T-helper 2 cell (primary cell): ENCODE measurements at regions not wholly inside any gene's neighbourhood (a gene's known extent, or its start where the extent isn't known, plus 50 kb on each side); places are given as distances from the start of the nearest gene placed in this dataset.
"Not testable (repeated sequence)": the region's sequence is repeated elsewhere in the genome, so short reads cannot be mapped to it uniquely, and the experiment has no call there.

Source experiments
- DNase-seq, 5 experiments: peaks; one replicate each; pipeline versions ENCODE4 v3.0.0 to v3.0.0-alpha.2; 2012 to 2022

- not testable (repeated sequence) for DNase-seq
These were observed 52.9 kb upstream of the CSF1 start for GRCh38 chr1:109857702-109858101.

GRCh38 chr1:109855986-109856385 is 54.7 kb upstream of the CSF1 start:
- not testable (repeated sequence) for DNase-seq

GRCh38 chr1:109853972-109854371 is 56.7 kb upstream of the CSF1 start:
- not testable (repeated sequence) for DNase-seq

- DNase-seq, result not testable (repeated sequence)
These were observed 58.2 kb upstream of the CSF1 start for GRCh38 chr1:109852221-109853015.

- no peak for DNase-seq
These were observed 59.8 kb upstream of the CSF1 start for GRCh38 chr1:109850827-109851226.

- no peak for DNase-seq
These were observed 60.5 kb upstream of the CSF1 start for GRCh38 chr1:109850194-109850593.

GRCh38 chr1:109849655-109850054 is 61.0 kb upstream of the CSF1 start:
- DNase-seq, result no peak

- no peak for DNase-seq
These were observed 63.4 kb upstream of the CSF1 start for GRCh38 chr1:109847251-109847650.

- DNase-seq, result no peak
These were observed 63.8 kb upstream of the CSF1 start for GRCh38 chr1:109846846-109847245.

GRCh38 chr1:109846162-109846561 is 64.5 kb upstream of the CSF1 start:
- DNase-seq, result no peak

GRCh38 chr1:109845658-109846057 is 65.0 kb upstream of the CSF1 start:
- no peak for DNase-seq

GRCh38 chr1:109844609-109845008 is 66.0 kb upstream of the CSF1 start:
- DNase-seq, result no peak

GRCh38 chr1:109840011-109840629 is 70.5 kb upstream of the CSF1 start:
- no peak for DNase-seq

- peak in 1 of 5 experiments; percentile 32 for DNase-seq
These were observed 71.4 kb upstream of the CSF1 start for GRCh38 chr1:109839276-109839675.

- DNase-seq, result no peak
These were observed 71.8 kb upstream of the CSF1 start for GRCh38 chr1:109838838-109839240.

- DNase-seq, result no peak
These were observed 72.6 kb upstream of the CSF1 start for GRCh38 chr1:109837852-109838570.

GRCh38 chr1:109835645-109836044 is 71.9 kb upstream of the EPS8L3 start:
- DNase-seq, result not testable (repeated sequence)

GRCh38 chr1:109834951-109835350 is 71.2 kb upstream of the EPS8L3 start:
- no peak for DNase-seq

- no peak for DNase-seq
These were observed 69.2 kb upstream of the EPS8L3 start for GRCh38 chr1:109832945-109833344.

GRCh38 chr1:109828756-109829505 is 65.2 kb upstream of the EPS8L3 start:
- DNase-seq, result no peak

- no peak for DNase-seq
These were observed 64.3 kb upstream of the EPS8L3 start for GRCh38 chr1:109827986-109828385.

GRCh38 chr1:109827466-109827865 is 63.7 kb upstream of the EPS8L3 start:
- no peak for DNase-seq

- DNase-seq, result no peak
These were observed 63.2 kb upstream of the EPS8L3 start for GRCh38 chr1:109826930-109827349.
